ENCODE measurements at regions not wholly inside any gene's neighbourhood (a gene's known extent, or its start where the extent isn't known, plus 50 kb on each side); places are given as distances from the start of the nearest gene placed in this dataset.

- Histone ChIP-seq H3K27ac (ENCODE audit: insufficient read length, low read depth, low read length) (no peak overlapping the region), H3K4me1 (ENCODE audit: insufficient read depth, low read length) (peaks cover 5% of the 10 kb centered on the region; the same call in 1 of the 2 replicates), H3K79me2 (ENCODE audit: insufficient read depth, low read length) (no peaks in the 10 kb centered on the region), H3K27me3 (ENCODE audit: insufficient read depth, low read length) (no peaks in the 10 kb centered on the region), H3K14ac (ENCODE audit: insufficient read depth, low read length) (no peak overlapping the region), H4K20me1 (ENCODE audit: control insufficient read depth, insufficient read depth, insufficient read length) (no peaks in the 10 kb centered on the region), H3K23ac (ENCODE audit: insufficient read length, low read depth, low read length) (no peak overlapping the region), H3K4me2 (ENCODE audit: insufficient read depth, insufficient read length, low read length) (no peak overlapping the region), H2BK120ac (ENCODE audit: low read depth, low read length, poor library complexity, severe bottlenecking) (no peak overlapping the region), H2AFZ (ENCODE audit: low read length) (no peak overlapping the region), H3K18ac (ENCODE audit: insufficient read length, low read depth, low read length) (no peak overlapping the region), H3K23me2 (ENCODE audit: insufficient read length, low read depth, low read length, poor library complexity, severe bottlenecking) (no peaks in the 10 kb centered on the region), H3K4ac (ENCODE audit: low read depth, low read length) (no peak overlapping the region), H3K79me1 (ENCODE audit: insufficient read depth, low read depth, low read length, poor library complexity, severe bottlenecking) (no peaks in the 10 kb centered on the region), H4K8ac (replicated peaks; ENCODE audit: insufficient read length, low read depth, low read length) (no peak overlapping the region), H2BK12ac (ENCODE audit: insufficient read length, low read depth, low read length) (no peak overlapping the region), H3K56ac (ENCODE audit: insufficient read length, low read depth, low read length) (no peak overlapping the region), H3K9me3 (ENCODE audit: control insufficient read depth, low read depth, low read length) (no peaks in the 10 kb centered on the region), H4K5ac (ENCODE audit: insufficient read length, low read depth, low read length) (no peak overlapping the region), H3T11ph (ENCODE audit: low read length) (no peak overlapping the region), H3K9ac (ENCODE audit: extremely low read depth, insufficient read length, low read length) (no peak overlapping the region), H2BK15ac (ENCODE audit: low read depth, low read length) (no peak overlapping the region), H2AK5ac (ENCODE audit: insufficient read length, low read length) (no peak overlapping the region), H4K91ac (ENCODE audit: insufficient read length, low read depth, low read length) (no peak overlapping the region), H2BK5ac (ENCODE audit: insufficient read length, low read length) (no peak overlapping the region), H2BK20ac (ENCODE audit: low read depth, low read length, poor library complexity, severe bottlenecking) (no peak overlapping the region)
- no peak overlapping the region for H3K27ac Mint-ChIP-seq
- WGBS (ENCODE audit: extremely low coverage, insufficient read length, low lambda C conversion rate) = no CpG with 5 or more reads among the region's 2 CpGs
- TF ChIP-seq CTCF (conservative IDR thresholded peaks at IDR 0.05) = no peak
- no peak overlapping the region for H3K4me3 Mint-ChIP-seq
- no peaks in the 10 kb centered on the region; the same call in 1 of the 2 replicates for H3K27me3 Mint-ChIP-seq (ENCODE audit: low read depth)
- DNase-seq = no peak
- peaks cover 19 to 40% of the 10 kb centered on the region in 2 experiments for H3K4me1 Mint-ChIP-seq
- peaks cover 11 to 76% of the 10 kb centered on the region in 2 experiments for H3K9me3 Mint-ChIP-seq
- peaks cover 0 to 6% (median 3%) of the 10 kb centered on the region in 3 experiments; a peak in 2 of 7 replicates for H3K36me3 Mint-ChIP-seq (ENCODE audit: insufficient read depth in 1 of 3, low read depth in 3 of 3)
Measured at GRCh38 chrX:134718966-134719317, 60.7 kb upstream of the PLAC1 start.

All from H9 (cell line).